ENCODE measurements at regions not wholly inside any gene's neighbourhood (a gene's known extent, or its start where the extent isn't known, plus 50 kb on each side); places are given as distances from the start of the nearest gene placed in this dataset.

DNA sequence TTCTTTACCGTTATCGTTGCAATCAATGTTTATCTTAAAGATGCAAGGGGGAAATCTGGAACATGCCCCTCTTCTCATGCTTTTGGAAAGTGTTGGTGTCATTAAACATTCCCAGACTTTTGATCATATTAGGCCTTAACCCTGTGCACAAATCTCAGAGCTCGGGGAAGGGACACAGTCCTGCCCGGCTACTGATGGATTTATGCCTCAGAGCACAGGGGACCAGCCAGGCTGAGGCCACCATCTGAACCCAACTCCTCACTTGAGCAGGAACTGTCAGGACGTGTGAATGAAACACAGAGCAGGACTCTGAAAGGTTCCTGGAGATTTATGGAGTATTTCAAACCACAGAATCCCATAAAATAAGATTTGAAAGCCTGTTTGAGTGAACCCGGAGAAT, 132.0 kb upstream of the CXCL12 start:
- intact Hi-C loops (cut with DNase I) = no loop called here
- Histone ChIP-seq H3K4me3 (no peak overlapping the region), H3K27ac (no peak overlapping the region), H3K36me3 (replicated peaks in 1 of 2; ENCODE audit: insufficient read depth in 1 of 2, low read depth in 2 of 2) (no peaks in the 10 kb centered on the region), H3K9me3 (no peaks in the 10 kb centered on the region), H3K4me1 (no peaks in the 10 kb centered on the region), H3K27me3 (no peaks in the 10 kb centered on the region)
- WGBS, 2 donors = 45 to 54% methylated on average over 6 of the region's 6 CpGs
- DNase-seq (no peak), ATAC-seq (no peak)
- no peak for TF ChIP-seq POLR2A (IDR thresholded peaks at IDR 0.05)
- TF ChIP-seq, protein P1, sequence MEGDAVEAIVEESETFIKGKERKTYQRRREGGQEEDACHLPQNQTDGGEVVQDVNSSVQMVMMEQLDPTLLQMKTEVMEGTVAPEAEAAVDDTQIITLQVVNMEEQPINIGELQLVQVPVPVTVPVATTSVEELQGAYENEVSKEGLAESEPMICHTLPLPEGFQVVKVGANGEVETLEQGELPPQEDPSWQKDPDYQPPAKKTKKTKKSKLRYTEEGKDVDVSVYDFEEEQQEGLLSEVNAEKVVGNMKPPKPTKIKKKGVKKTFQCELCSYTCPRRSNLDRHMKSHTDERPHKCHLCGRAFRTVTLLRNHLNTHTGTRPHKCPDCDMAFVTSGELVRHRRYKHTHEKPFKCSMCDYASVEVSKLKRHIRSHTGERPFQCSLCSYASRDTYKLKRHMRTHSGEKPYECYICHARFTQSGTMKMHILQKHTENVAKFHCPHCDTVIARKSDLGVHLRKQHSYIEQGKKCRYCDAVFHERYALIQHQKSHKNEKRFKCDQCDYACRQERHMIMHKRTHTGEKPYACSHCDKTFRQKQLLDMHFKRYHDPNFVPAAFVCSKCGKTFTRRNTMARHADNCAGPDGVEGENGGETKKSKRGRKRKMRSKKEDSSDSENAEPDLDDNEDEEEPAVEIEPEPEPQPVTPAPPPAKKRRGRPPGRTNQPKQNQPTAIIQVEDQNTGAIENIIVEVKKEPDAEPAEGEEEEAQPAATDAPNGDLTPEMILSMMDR (IDR thresholded peaks at IDR 0.05) = no peak

DNA sequence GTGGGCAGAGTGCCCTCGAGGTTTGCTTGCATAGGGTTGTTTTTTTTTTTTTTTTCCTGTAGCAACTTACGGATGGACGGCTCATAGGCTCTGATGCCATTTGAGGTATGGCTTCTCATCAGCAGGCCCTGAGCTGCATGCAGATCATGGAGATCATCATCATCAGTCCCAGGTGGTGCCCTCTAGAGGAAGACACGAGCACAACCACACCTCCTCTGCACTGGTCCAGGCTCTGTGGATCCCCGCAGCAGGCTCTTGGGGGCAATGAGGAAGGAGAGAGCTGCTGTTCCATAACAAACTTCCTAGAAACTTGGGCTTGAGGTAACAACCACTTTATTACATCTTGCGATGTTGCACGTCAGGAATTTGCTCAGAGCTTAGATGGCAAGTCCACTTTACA, 132.7 kb upstream of the CXCL12 start:
- TF ChIP-seq POLR2A (IDR thresholded peaks at IDR 0.05) = no peak
- TF ChIP-seq, protein P1 (IDR thresholded peaks at IDR 0.05) = peak in 2 of 7 experiments; percentile 9 to 17
- Histone ChIP-seq H3K27ac (no peak overlapping the region), H3K36me3 (replicated peaks in 1 of 2; ENCODE audit: insufficient read depth in 1 of 2, low read depth in 2 of 2) (no peaks in the 10 kb centered on the region), H3K4me3 (no peak overlapping the region), H3K9me3 (no peaks in the 10 kb centered on the region), H3K4me1 (no peaks in the 10 kb centered on the region), H3K27me3 (no peaks in the 10 kb centered on the region)
- intact Hi-C loops (cut with DNase I) = no loop called here
- DNase-seq (peak in 2 of 4 donors; percentile 10 to 20), ATAC-seq (no peak)
- WGBS, 2 donors = 71 to 72% methylated on average over 5 to 7 of the region's 7 CpGs

DNA sequence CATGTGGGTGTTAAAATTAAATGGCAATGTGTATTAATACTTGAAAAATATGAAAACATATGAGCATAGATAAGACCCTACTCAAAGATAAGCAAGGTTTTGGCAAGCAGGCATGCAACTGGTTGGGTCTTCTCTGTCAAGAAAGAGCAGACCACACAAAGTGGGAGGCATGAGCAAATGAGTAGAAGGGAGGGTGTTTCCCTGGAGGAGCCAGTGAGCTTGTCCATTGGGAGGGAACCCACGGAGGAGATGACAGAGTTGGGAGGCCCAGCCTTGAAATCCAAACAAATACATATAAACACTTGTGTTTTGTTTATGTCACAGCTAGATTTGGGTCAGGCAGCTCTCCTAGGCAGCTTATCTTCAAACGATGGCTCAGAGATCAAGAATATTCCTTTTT, 134.5 kb upstream of the CXCL12 start:
- H3K4me3 ChIP-seq = no peak overlapping the region
- no peaks in the 10 kb centered on the region for H3K27me3 ChIP-seq
- H3K9me3 ChIP-seq = no peaks in the 10 kb centered on the region
- H3K36me3 ChIP-seq (replicated peaks in 1 of 2; ENCODE audit: insufficient read depth in 1 of 2, low read depth in 2 of 2) = no peaks in the 10 kb centered on the region
- intact Hi-C loops (cut with DNase I) = no loop called here
- WGBS, 2 donors = 63 to 67% methylated on average over 2 of the region's 2 CpGs
- H3K4me1 ChIP-seq = no peaks in the 10 kb centered on the region
- ATAC-seq (no peak), DNase-seq (no peak)
- TF ChIP-seq, protein P1 (IDR thresholded peaks at IDR 0.05) = no peak
- TF ChIP-seq POLR2A (IDR thresholded peaks at IDR 0.05) = no peak
- no peak overlapping the region for H3K27ac ChIP-seq

DNA sequence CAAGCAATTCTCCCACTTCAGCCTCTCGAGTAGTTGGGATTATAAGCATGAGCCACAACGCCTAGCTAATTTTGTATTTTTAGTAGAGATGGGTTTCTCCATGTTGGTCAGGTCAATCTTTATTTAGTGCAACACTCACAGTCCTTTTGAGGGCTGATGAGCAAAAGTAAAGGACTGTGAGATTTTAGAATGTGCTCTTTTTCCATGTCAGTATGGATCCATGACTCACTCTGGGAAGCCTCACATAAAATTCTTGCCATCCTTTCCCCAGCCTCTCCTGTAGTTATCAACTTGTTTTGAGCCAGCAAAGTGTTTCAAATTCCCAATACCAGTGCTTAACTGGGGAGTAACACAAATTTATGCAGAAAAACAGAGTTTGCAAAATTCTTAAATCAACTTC, 135.8 kb upstream of the CXCL12 start:
- ATAC-seq (no peak), DNase-seq (no peak)
- H3K4me3 ChIP-seq = no peak overlapping the region
- H3K9me3 ChIP-seq = no peaks in the 10 kb centered on the region
- no peaks in the 10 kb centered on the region for H3K36me3 ChIP-seq (replicated peaks in 1 of 2; ENCODE audit: insufficient read depth in 1 of 2, low read depth in 2 of 2)
- no peaks in the 10 kb centered on the region for H3K4me1 ChIP-seq
- TF ChIP-seq, protein P1 (IDR thresholded peaks at IDR 0.05) = no peak
- no peak for TF ChIP-seq POLR2A (IDR thresholded peaks at IDR 0.05)
- H3K27me3 ChIP-seq = no peaks in the 10 kb centered on the region
- H3K27ac ChIP-seq = no peak overlapping the region
- 72 to 85% methylated on average over 2 of the region's 2 CpGs for WGBS, 2 donors
- intact Hi-C loops (cut with DNase I) = no loop called here

DNA sequence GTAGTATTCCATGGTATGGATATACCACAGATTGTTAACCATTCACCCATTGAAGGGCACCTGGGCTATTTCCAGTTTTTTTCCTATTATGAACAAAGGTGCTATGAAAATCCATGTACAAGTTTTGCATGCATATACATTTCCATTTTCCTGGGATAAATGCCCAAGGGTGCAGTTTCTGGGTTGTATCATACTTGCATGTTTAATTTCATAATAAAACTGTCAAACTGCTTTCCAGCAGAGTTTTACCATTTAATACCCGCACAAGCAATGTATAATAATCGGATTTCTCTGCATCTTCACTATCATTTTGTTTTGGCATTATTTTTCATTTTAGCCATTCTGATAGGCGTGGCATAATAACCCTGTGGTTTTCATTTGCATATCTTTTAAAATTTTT, 154.3 kb upstream of the CXCL12 start:
- no peak overlapping the region for H3K4me3 ChIP-seq
- ATAC-seq (no peak), DNase-seq (no peak)
- no peak for TF ChIP-seq POLR2A (IDR thresholded peaks at IDR 0.05)
- TF ChIP-seq, protein P1 (IDR thresholded peaks at IDR 0.05) = no peak
- H3K36me3 ChIP-seq (replicated peaks in 1 of 2; ENCODE audit: insufficient read depth in 1 of 2, low read depth in 2 of 2) = no peaks in the 10 kb centered on the region
- WGBS, 2 donors = 82 to 87% methylated on average over 3 of the region's 3 CpGs
- H3K27me3 ChIP-seq = no peaks in the 10 kb centered on the region
- H3K9me3 ChIP-seq = no peaks in the 10 kb centered on the region
- H3K4me1 ChIP-seq = no peaks in the 10 kb centered on the region
- intact Hi-C loops (cut with DNase I) = no loop called here
- H3K27ac ChIP-seq = no peak overlapping the region

Data from body of pancreas (tissue), 4 donors.